ENCODE measurements at regions not wholly inside any gene's neighbourhood (a gene's known extent, or its start where the extent isn't known, plus 50 kb on each side); places are given as distances from the start of the nearest gene placed in this dataset.

GRCh38 chr12:58301038-58301729 is 359.8 kb downstream of the ATP23 start:
- TF ChIP-seq POLR2AphosphoS5 (IDR thresholded peaks at IDR 0.05; ENCODE audit: low read depth) (no peak), GABPA (IDR thresholded peaks at IDR 0.05; ENCODE audit: low read depth) (no peak)
- TF ChIP-seq, protein P1, sequence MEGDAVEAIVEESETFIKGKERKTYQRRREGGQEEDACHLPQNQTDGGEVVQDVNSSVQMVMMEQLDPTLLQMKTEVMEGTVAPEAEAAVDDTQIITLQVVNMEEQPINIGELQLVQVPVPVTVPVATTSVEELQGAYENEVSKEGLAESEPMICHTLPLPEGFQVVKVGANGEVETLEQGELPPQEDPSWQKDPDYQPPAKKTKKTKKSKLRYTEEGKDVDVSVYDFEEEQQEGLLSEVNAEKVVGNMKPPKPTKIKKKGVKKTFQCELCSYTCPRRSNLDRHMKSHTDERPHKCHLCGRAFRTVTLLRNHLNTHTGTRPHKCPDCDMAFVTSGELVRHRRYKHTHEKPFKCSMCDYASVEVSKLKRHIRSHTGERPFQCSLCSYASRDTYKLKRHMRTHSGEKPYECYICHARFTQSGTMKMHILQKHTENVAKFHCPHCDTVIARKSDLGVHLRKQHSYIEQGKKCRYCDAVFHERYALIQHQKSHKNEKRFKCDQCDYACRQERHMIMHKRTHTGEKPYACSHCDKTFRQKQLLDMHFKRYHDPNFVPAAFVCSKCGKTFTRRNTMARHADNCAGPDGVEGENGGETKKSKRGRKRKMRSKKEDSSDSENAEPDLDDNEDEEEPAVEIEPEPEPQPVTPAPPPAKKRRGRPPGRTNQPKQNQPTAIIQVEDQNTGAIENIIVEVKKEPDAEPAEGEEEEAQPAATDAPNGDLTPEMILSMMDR (IDR thresholded peaks at IDR 0.05; ENCODE audit: insufficient read depth, low read length), result no peak
- TF ChIP-seq, protein P2, sequence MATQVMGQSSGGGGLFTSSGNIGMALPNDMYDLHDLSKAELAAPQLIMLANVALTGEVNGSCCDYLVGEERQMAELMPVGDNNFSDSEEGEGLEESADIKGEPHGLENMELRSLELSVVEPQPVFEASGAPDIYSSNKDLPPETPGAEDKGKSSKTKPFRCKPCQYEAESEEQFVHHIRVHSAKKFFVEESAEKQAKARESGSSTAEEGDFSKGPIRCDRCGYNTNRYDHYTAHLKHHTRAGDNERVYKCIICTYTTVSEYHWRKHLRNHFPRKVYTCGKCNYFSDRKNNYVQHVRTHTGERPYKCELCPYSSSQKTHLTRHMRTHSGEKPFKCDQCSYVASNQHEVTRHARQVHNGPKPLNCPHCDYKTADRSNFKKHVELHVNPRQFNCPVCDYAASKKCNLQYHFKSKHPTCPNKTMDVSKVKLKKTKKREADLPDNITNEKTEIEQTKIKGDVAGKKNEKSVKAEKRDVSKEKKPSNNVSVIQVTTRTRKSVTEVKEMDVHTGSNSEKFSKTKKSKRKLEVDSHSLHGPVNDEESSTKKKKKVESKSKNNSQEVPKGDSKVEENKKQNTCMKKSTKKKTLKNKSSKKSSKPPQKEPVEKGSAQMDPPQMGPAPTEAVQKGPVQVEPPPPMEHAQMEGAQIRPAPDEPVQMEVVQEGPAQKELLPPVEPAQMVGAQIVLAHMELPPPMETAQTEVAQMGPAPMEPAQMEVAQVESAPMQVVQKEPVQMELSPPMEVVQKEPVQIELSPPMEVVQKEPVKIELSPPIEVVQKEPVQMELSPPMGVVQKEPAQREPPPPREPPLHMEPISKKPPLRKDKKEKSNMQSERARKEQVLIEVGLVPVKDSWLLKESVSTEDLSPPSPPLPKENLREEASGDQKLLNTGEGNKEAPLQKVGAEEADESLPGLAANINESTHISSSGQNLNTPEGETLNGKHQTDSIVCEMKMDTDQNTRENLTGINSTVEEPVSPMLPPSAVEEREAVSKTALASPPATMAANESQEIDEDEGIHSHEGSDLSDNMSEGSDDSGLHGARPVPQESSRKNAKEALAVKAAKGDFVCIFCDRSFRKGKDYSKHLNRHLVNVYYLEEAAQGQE (IDR thresholded peaks at IDR 0.05; ENCODE audit: insufficient replicate concordance, low read depth), result no peak

Data from HL-60 (cell line).